Upper lobe of left lung (tissue), 4 donors: ENCODE measurements at regions not wholly inside any gene's neighbourhood (a gene's known extent, or its start where the extent isn't known, plus 50 kb on each side); places are given as distances from the start of the nearest gene placed in this dataset.

ENCODE experiments used
- CTCF ChIP-seq, 6 experiments: fragments of 450-650 bp in 4 of 6; fragments of 200-600 bp in 2 of 6; sonication (generic) in 2 of 6; IDR thresholded peaks; one replicate each; pipeline ENCODE4 v1.5.1; 2016 to 2019; ENCODE audit warnings: antibody characterized with exemption in 6 of 6
- EP300 ChIP-seq, 4 donors: sonication (generic); formaldehyde crosslinking; IDR thresholded peaks; one replicate each; pipeline ENCODE4 v1.5.1; 2017; ENCODE audit warnings: antibody characterized with exemption in 4 of 4, control low read depth in 2 of 4
- POLR2AphosphoS5 ChIP-seq, 2 donors: sonication (generic); formaldehyde crosslinking; IDR thresholded peaks; one replicate each; pipeline ENCODE4 v1.5.1; 2017; ENCODE audit warnings: antibody characterized with exemption in 2 of 2

GRCh38 chr4:112069110-112069509, 76.1 kb upstream of the FAM241A start:
- TF ChIP-seq CTCF (IDR thresholded peaks at IDR 0.05) (no peak), POLR2AphosphoS5 (IDR thresholded peaks at IDR 0.05) (no peak), EP300 (IDR thresholded peaks at IDR 0.05) (no peak)
